PFSK-1 (cell line): ENCODE measurements at regions not wholly inside any gene's neighbourhood (a gene's known extent, or its start where the extent isn't known, plus 50 kb on each side); places are given as distances from the start of the nearest gene placed in this dataset.

Experiments used
- POLR2AphosphoS5 ChIP-seq: IDR thresholded peaks from 2 replicates; pipeline ENCODE4 v1.6.1; 2012; ENCODE audit warnings: low read depth, mild to moderate bottlenecking, control low read depth, low read length, moderate library complexity
- SIN3A ChIP-seq: IDR thresholded peaks from 2 replicates; pipeline ENCODE4 v1.6.1; 2012; ENCODE audit warnings: mild to moderate bottlenecking, low read length, moderate library complexity, borderline replicate concordance; ENCODE audit not compliant: insufficient read depth

- TF ChIP-seq POLR2AphosphoS5 (no peak), SIN3A (no peak)
Observed at GRCh38 chrX:16320765-16321355, 153.6 kb downstream of the MAGEB17 start.
